Thymus (tissue), 11 donors: ENCODE measurements at regions not wholly inside any gene's neighbourhood (a gene's known extent, or its start where the extent isn't known, plus 50 kb on each side); places are given as distances from the start of the nearest gene placed in this dataset.

Experiments used
- DNase-seq, 9 donors: peaks; one replicate each; pipeline ENCODE4 v3.0.0-alpha.2; 2013; ENCODE audit warnings: low spot score in 9 of 9, low read depth in 6 of 9, missing footprints in 1 of 9
- H3K27ac ChIP-seq, 2 donors: one replicate each; pipeline ENCODE4 v1.5.1; 2013; ENCODE audit warnings: control low read depth in 1 of 2, low read depth in 1 of 2, low read length in 1 of 2, mild to moderate bottlenecking in 1 of 2, moderate library complexity in 1 of 2
- H3K27me3 ChIP-seq, 2 donors: one replicate each; pipeline ENCODE4 v1.5.1; 2013; ENCODE audit warnings: low read length in 1 of 2; ENCODE audit not compliant: control insufficient read depth in 2 of 2, insufficient read depth in 1 of 2
- H3K36me3 ChIP-seq, 2 donors: one replicate each; pipeline ENCODE4 v1.5.1; 2013; ENCODE audit warnings: low read length in 1 of 2, mild to moderate bottlenecking in 1 of 2, moderate library complexity in 1 of 2; ENCODE audit not compliant: control insufficient read depth in 2 of 2, insufficient read depth in 2 of 2
- H3K4me1 ChIP-seq, 2 donors: one replicate each; pipeline ENCODE4 v1.5.1; 2013; ENCODE audit warnings: low read length in 2 of 2; ENCODE audit not compliant: control insufficient read depth in 2 of 2, insufficient read depth in 2 of 2
- H3K4me3 ChIP-seq, 2 donors: one replicate each; pipeline ENCODE4 v1.5.1; 2013; ENCODE audit warnings: low read length in 2 of 2, control low read depth in 1 of 2, mild to moderate bottlenecking in 1 of 2
- H3K9me3 ChIP-seq, 2 donors: one replicate each; pipeline ENCODE4 v1.5.1; 2013; ENCODE audit warnings: low read length in 1 of 2, mild to moderate bottlenecking in 1 of 2; ENCODE audit not compliant: control insufficient read depth in 2 of 2, insufficient read depth in 1 of 2
- WGBS: extraction: QIAGEN DNeasy Blood & Tissue Kit; methylation state at CpG from one replicate; pipeline ENCODE4 v1.1.7; 2013; 5-methylcytosine and 5-hydroxymethylcytosine counted together
- donor health status: healthy.

DNA sequence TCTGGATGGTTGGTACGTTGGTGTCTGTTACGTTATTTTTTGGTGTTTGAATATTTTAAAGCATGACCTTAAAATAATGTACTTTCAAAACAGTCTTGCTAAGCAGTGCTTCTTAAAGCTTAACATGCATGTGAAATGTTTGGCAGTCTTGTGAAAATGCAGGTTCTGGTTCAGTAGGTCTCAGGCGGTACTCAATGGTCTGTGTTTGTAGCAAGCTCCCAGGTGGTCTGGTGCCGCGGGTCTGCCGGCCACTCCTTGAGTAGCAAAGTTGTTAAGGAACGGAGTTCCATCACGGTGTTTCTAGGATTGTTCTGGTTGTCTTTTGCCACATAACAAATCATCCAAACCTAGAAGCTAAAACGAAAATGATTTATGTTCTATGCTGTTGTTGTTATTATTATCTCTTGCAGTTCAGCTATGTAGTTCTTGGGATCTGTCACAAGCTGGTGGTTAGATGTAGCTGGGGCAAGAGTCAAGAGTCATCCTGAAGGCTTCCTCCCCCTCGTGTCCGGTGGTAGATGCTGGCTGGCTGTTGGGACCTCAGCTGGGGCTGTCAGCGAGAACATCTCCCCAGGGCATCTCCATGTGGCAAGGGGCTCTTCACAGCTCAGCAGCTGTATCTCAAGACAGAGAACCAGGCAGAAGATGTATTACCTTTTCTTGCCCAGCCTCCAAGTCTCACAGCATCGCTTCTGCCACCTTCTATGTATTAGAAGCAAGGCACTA lies 186.8 kb downstream of the PALM2AKAP2 start:
- no peaks in the 10 kb centered on the region for H3K27me3 ChIP-seq
- H3K9me3 ChIP-seq: no peaks in the 10 kb centered on the region
- H3K4me3 ChIP-seq: no peak overlapping the region
- no peaks in the 10 kb centered on the region for H3K36me3 ChIP-seq
- H3K4me1 ChIP-seq: peaks cover 24 to 38% of the 10 kb centered on the region in 2 donors
- no peak for DNase-seq
- WGBS: 90% methylated on average over 13 of the region's 13 CpGs
- no peak overlapping the region for H3K27ac ChIP-seq

DNA sequence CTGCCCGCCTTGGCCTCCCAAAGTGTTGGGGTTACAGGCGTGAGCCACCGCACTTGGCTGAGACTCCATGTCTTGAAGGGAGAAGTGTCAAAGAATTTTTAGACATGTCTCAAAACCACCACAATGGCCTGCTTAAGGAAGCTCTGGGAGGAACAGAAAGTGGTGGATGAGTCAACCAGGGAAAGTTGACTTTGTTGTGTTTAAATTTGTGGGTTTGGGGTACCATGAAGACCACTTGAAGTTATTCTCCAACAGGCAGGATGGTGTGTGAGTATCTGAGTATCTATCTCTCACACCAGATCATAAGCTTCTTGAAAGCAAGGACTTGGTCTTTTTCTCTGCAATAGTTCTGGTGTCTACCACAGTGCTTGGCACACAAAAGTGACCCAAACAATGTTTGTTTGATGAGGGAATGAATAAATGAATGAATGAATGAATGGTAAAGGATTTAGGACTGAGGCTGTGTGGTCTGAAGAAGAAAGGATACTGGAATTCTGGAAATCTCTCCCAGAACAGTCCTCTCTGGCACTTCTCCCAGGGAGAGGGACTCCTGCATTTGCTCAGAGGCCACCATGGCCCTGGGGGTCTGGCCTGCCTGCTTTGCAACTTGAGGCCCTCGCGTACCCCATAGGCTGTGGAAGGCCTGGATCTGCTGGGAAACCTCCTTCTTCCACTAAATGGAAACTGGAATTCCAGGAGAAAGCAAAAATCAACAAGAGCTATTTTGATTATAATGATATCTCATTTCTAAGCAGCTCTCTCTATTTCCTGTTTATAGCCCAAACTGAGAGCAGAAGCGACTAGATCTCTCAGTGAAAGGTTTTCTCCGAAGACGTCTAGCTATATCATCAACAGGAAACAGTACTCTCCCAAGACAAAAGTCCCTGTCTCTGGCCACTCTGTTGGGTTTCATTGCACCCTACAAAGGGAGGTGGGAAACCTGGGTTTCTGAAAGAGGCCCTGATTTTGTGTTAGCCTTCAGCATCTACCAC lies 187.9 kb downstream of the PALM2AKAP2 start:
- Histone ChIP-seq H3K27me3 (no peaks in the 10 kb centered on the region), H3K27ac (peak overlapping the region; percentile 91 to 93), H3K4me1 (peaks cover 21 to 44% of the 10 kb centered on the region in 2 donors), H3K9me3 (no peaks in the 10 kb centered on the region), H3K36me3 (no peaks in the 10 kb centered on the region), H3K4me3 (no peak overlapping the region)
- 68% methylated on average over 8 of the region's 8 CpGs for WGBS
- peak in 5 of 9 donors; percentile 37 to 83 (median 53) for DNase-seq

DNA sequence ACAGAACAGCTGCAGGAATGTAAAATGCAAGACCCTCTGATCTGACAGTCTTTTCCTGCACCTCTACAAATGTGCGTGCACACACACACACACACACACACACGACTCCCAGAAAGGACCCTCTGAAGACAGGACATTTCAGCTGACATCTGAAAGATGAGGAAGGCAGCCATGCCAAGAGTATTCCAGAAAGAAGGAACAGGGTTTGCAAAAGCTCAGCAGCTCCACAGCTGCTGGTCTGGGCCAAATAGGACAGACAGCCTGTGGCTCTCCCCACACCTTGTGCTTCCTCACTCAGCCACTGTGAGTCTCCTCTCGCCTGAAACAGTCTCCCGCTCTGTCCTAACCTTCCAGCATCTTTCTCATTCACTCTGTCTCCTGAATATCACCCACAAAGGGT lies 189.0 kb downstream of the PALM2AKAP2 start:
- Histone ChIP-seq H3K27me3 (no peaks in the 10 kb centered on the region), H3K4me3 (no peak overlapping the region), H3K4me1 (peaks cover 21 to 49% of the 10 kb centered on the region in 2 donors), H3K36me3 (no peaks in the 10 kb centered on the region), H3K27ac (peak overlapping the region; percentile 57 to 91), H3K9me3 (no peaks in the 10 kb centered on the region)
- WGBS: 59% methylated on average over 4 of the region's 4 CpGs
- peak in 4 of 9 donors; percentile 42 to 80 (median 56) for DNase-seq

DNA sequence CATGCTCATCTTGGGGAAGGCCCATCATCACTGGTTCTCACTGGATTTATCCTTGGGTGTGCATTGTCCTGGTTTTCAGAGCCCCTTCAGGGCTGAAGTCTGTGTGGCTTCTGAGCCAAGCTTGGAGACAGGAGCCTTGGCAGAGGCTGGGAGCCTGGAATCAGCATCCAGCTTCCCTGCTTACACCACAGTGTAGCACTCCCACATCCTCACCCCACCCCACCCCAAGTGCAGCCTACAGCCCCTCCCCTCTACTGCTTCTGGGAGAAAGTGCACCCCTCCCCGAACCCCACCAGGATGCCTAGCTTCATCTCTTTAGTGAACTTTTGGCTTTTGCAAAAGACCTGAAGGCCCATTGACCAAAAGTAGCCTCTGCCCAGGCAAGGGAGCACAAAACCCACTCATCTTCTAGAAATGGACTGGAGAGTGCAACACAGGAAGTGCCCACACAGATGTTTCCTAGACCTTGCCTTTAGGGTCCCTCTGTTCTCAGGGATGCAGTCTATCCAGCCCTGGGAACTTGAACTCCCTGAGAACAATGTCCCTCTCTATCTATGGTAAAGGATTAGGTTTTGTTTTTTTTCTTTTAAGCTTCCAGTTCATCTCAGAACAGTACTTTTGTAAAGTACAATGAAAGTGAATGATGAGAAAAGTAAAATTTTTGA lies 189.7 kb downstream of the PALM2AKAP2 start:
- H3K27me3 ChIP-seq: no peaks in the 10 kb centered on the region
- DNase-seq: no peak
- no peaks in the 10 kb centered on the region for H3K9me3 ChIP-seq
- no peak overlapping the region for H3K4me3 ChIP-seq
- WGBS: 94% methylated on average over 1 of the region's 1 CpG
- peak overlapping the region; percentile 54 to 91 for H3K27ac ChIP-seq
- peaks cover 21 to 49% of the 10 kb centered on the region in 2 donors for H3K4me1 ChIP-seq
- no peaks in the 10 kb centered on the region for H3K36me3 ChIP-seq

DNA sequence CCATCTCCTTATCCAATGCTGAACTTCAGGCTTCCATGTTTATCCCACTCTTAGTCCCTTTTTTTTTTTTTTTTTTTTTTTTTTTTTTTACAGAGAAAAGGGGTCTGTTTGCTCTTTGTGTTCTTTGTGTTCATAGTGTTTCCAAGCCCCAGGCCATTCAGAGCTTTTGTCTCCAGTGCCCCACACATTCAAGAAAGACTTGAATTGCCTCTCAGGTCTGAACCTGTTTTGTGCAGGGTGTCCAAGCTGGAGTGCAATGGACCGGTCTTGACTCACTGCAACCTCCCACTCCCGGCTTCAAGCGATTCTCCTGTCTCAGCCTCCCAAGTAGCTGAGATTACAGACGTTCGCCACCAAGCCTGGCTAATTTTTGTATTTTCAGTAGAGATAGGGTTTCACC lies 191.2 kb downstream of the PALM2AKAP2 start:
- no peak for DNase-seq
- no peaks in the 10 kb centered on the region for H3K9me3 ChIP-seq
- H3K27ac ChIP-seq: no peak overlapping the region
- peaks cover 21 to 49% of the 10 kb centered on the region in 2 donors for H3K4me1 ChIP-seq
- no peak overlapping the region for H3K4me3 ChIP-seq
- 95% methylated on average over 5 of the region's 5 CpGs for WGBS
- no peaks in the 10 kb centered on the region for H3K27me3 ChIP-seq
- no peaks in the 10 kb centered on the region for H3K36me3 ChIP-seq

DNA sequence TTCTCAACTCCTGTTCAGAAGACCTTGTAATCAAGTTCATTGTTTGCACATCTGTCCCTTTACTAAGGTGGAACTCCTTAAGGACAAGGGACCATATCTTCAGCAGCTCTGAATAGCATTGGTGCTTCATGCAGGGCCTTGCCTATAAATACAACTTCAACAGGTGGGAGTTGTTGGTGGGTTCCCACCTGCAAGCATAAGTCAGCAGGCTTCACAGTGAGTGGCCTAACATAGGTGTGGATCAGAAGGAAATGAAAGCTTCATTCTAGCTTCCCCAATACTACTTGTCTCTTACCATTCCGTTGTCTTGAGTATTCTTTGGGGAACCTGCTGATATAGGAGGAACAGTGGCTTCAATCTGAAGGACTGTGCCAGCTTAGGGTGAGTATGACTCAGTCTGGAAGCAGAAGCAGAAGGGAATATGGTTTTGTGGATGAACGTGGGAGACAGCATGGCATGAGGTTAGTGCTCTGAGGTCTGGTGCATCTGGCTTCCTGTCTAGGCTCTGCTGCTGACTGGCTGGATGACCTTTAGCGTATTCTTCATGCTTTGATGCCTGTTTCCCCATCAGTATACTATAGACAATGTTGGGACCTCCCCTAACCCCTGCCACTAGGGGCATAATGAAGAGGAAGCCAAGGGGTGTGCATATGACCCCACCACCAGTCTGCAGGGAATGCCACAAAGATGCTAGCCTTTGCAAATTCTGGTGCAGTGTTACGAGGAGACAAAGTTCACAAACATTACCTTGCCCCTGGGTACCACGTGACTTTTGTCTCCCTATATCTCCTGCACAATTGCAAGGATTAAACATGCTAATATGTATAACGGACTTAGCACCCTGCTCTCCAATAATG lies 192.3 kb downstream of the PALM2AKAP2 start:
- H3K27me3 ChIP-seq: no peaks in the 10 kb centered on the region
- no peaks in the 10 kb centered on the region for H3K9me3 ChIP-seq
- no peaks in the 10 kb centered on the region for H3K36me3 ChIP-seq
- H3K4me1 ChIP-seq: peaks cover 21 to 46% of the 10 kb centered on the region in 2 donors
- no peak overlapping the region for H3K27ac ChIP-seq
- H3K4me3 ChIP-seq: no peak overlapping the region
- 86% methylated on average over 6 of the region's 6 CpGs for WGBS
- DNase-seq: peak in 3 of 9 donors; percentile 24 to 63 (median 26)

DNA sequence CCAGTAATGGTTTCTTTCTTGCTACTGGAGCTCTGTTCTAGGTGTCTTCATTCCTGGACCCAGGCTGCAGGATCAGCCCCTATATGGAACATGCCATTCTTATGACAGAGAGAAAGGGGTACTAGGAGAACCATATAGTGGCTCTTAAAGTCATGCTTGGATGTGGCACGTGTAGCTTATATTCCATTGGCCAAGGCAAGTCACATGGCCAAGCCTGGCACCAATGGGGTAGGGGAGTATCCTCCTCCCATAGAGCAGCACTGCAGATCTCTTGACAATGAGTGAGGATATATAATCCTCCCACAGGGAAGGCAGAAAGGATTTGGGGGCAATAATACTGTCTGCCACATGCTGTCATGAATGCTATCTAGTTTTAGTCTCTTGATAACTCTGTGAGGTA lies 193.3 kb downstream of the PALM2AKAP2 start:
- Histone ChIP-seq H3K27me3 (no peaks in the 10 kb centered on the region), H3K36me3 (no peaks in the 10 kb centered on the region), H3K4me3 (no peak overlapping the region), H3K9me3 (no peaks in the 10 kb centered on the region), H3K27ac (no peak overlapping the region), H3K4me1 (peaks cover 13 to 36% of the 10 kb centered on the region in 2 donors)
- 97% methylated on average over 1 of the region's 1 CpG for WGBS
- no peak for DNase-seq

DNA sequence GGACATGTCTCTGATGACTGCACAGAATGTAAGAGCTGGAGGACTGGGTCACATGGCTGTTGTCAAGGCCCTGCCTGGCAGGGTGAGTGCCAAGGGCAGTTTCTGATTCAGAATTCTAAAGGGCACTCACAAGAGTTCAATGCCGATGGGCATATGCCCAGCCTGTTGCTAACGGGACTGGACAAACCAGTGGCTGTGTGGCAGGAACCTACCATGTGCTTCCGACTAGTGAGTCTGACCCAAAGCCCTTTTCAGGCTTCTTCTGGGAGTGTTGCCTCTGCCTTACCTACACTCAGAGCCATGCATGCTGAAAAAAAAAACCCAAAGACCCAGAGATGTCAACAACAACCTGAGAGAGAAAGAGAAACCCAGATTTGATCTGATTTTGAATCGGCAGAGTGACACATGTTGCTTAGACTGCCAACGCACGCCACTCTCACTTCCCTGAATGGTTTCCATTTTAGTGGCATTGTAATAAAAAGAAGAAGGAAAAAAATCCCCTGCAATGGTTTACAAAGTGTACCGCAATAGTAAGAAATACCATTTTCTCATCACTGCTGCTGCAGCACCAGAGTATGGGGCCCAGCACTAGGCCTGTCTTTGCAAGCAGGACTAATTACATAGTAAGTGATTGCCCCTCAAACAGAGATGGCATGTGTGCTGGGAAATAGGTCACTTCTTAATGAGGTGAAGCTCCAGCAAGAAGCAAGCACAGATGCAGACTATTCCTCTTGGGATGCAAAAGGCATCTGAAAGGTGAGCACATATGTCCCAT lies 194.3 kb downstream of the PALM2AKAP2 start:
- peak in 2 of 9 donors; percentile 12 to 55 for DNase-seq
- Histone ChIP-seq H3K27ac (peak overlapping the region; percentile 45 to 46), H3K27me3 (no peaks in the 10 kb centered on the region), H3K9me3 (no peaks in the 10 kb centered on the region), H3K4me1 (peaks cover 3 to 26% of the 10 kb centered on the region in 2 donors), H3K4me3 (no peak overlapping the region), H3K36me3 (no peaks in the 10 kb centered on the region)
- WGBS: 91% methylated on average over 7 of the region's 7 CpGs
